Ovary (tissue), 3 donors: ENCODE measurements at regions not wholly inside any gene's neighbourhood (a gene's known extent, or its start where the extent isn't known, plus 50 kb on each side); places are given as distances from the start of the nearest gene placed in this dataset.

Source experiments
- CTCF ChIP-seq, 3 donors: fragments of 450-650 bp in 2 of 3; fragments of 200-600 bp in 1 of 3; IDR thresholded peaks; one replicate each; pipeline versions ENCODE4 v1.5.1 to v1.8.0; 2016 to 2022; ENCODE audit warnings: antibody characterized with exemption in 3 of 3, mild to moderate bottlenecking in 1 of 3
- EP300 ChIP-seq: sonication (generic); formaldehyde crosslinking; IDR thresholded peaks from one replicate; pipeline ENCODE4 v1.6.1; 2017; ENCODE audit warnings: antibody characterized with exemption
- POLR2A ChIP-seq: fragments of 450-650 bp; IDR thresholded peaks from one replicate; pipeline ENCODE4 v1.6.1; 2017; ENCODE audit warnings: antibody characterized with exemption, mild to moderate bottlenecking, moderate library complexity
- donor health status: DM: no; HTN: no; CAD: no.

DNA sequence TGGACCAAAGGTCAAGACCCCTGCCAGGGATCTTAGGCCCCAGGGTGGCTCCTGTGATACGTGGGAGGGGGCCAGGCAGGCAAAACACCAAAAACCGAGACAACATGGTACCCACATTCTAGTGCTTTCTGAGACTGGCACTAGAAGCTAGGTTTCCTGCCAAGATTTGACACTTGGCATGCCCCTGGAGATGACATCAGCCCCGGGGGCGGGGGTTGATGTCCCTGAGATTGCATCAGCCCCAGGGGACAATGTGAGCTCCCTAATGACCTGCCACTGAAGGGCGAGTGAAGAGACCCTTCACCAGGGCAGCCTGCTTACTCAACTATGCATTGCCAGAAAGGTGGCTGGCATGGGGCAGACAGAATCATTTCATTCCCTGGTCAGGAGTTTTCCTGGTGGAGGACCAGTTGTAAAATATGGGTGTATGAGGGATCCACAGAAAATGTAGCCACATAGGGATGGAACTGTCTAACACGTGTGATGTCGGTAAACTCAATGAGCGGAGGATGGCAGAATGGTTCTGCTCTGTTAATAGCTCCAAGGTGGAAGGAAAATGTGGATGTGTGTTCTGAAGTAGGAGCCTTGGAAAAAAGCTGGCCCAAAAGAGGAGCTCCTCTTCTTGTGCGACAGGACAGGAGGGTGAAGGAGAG lies 219.7 kb downstream of the UNC5CL start:
- TF ChIP-seq EP300: no peak
- no peak for TF ChIP-seq POLR2A
- TF ChIP-seq CTCF (IDR thresholded peaks at IDR 0.05): no peak
